Inflammatory macrophage treated with lipopolysaccharide for 4 hours (primary cell): ENCODE measurements at regions not wholly inside any gene's neighbourhood (a gene's known extent, or its start where the extent isn't known, plus 50 kb on each side); places are given as distances from the start of the nearest gene placed in this dataset.

Experiments used
- DNase-seq: peaks from one replicate; pipeline ENCODE4 v3.0.0-alpha.2; 2020

- DNase-seq: no peak
Observed at GRCh38 chr21:20613654-20614053, 384.6 kb upstream of the NCAM2 start.

GRCh38 chr21:20617130-20617529 is 381.1 kb upstream of the NCAM2 start:
- no peak for DNase-seq

- DNase-seq: no peak
Observed at GRCh38 chr21:20618878-20619277, 379.3 kb upstream of the NCAM2 start.

GRCh38 chr21:20627594-20627993 is 370.6 kb upstream of the NCAM2 start:
- DNase-seq: no peak

- no peak for DNase-seq
Observed at GRCh38 chr21:20631633-20632032, 366.6 kb upstream of the NCAM2 start.

- DNase-seq: no peak
Observed at GRCh38 chr21:20639026-20639425, 359.2 kb upstream of the NCAM2 start.

GRCh38 chr21:20641241-20641640 is 357.0 kb upstream of the NCAM2 start:
- no peak for DNase-seq

GRCh38 chr21:20642681-20643080 is 355.5 kb upstream of the NCAM2 start:
- no peak for DNase-seq

- no peak for DNase-seq
Observed at GRCh38 chr21:20644552-20644951, 353.7 kb upstream of the NCAM2 start.

- DNase-seq: no peak
Observed at GRCh38 chr21:20645344-20645743, 352.9 kb upstream of the NCAM2 start.

- no peak for DNase-seq
Observed at GRCh38 chr21:20646431-20647165, 351.6 kb upstream of the NCAM2 start.

GRCh38 chr21:20647607-20648006 is 350.6 kb upstream of the NCAM2 start:
- no peak for DNase-seq

GRCh38 chr21:20649231-20649630 is 349.0 kb upstream of the NCAM2 start:
- no peak for DNase-seq

- no peak for DNase-seq
Observed at GRCh38 chr21:20652846-20653245, 345.4 kb upstream of the NCAM2 start.

- no peak for DNase-seq
Observed at GRCh38 chr21:20661246-20661645, 337.0 kb upstream of the NCAM2 start.

- no peak for DNase-seq
Observed at GRCh38 chr21:20661745-20662422, 336.3 kb upstream of the NCAM2 start.

- DNase-seq: no peak
Observed at GRCh38 chr21:20662514-20662913, 335.7 kb upstream of the NCAM2 start.

- DNase-seq: no peak
Observed at GRCh38 chr21:20667931-20668330, 330.3 kb upstream of the NCAM2 start.

- no peak for DNase-seq
Observed at GRCh38 chr21:20685475-20685874, 312.7 kb upstream of the NCAM2 start.

- no peak for DNase-seq
Observed at GRCh38 chr21:20698585-20698984, 299.6 kb upstream of the NCAM2 start.

GRCh38 chr21:20701235-20701634 is 297.0 kb upstream of the NCAM2 start:
- DNase-seq: no peak

- DNase-seq: no peak
Observed at GRCh38 chr21:20703112-20703767, 295.0 kb upstream of the NCAM2 start.

- no peak for DNase-seq
Observed at GRCh38 chr21:20720623-20721022, 277.6 kb upstream of the NCAM2 start.

GRCh38 chr21:20721151-20721550 is 277.1 kb upstream of the NCAM2 start:
- no peak for DNase-seq
